H1 (cell line): ENCODE measurements at regions not wholly inside any gene's neighbourhood (a gene's known extent, or its start where the extent isn't known, plus 50 kb on each side); places are given as distances from the start of the nearest gene placed in this dataset.

Experiments used
- CTCF ChIA-PET: fragments of 300-600 bp; sonication (Branson Sonifier 250); formaldehyde crosslinking; loops from one replicate; lab custom pipeline; 2021; ENCODE audit not compliant: partially characterized antibody; lab: Charles Lee
- POLR2A ChIA-PET: fragments of 300-600 bp; sonication (Branson Sonifier 250); formaldehyde crosslinking; loops from one replicate; lab custom pipeline; 2021; ENCODE audit warnings: inconsistent platforms; ENCODE audit not compliant: partially characterized antibody; lab: Charles Lee
- DNase-seq, 2 experiments: peaks; one replicate each; pipeline versions ENCODE4 v3.0.0 to v3.0.0-alpha.2; 2010 to 2022; ENCODE audit warnings: low spot score in 2 of 2, low read depth in 1 of 2, mixed read lengths in 1 of 2
- FAIRE-seq: peaks from 2 replicates; lab custom pipeline; 2011; peaks lifted over from hg19 to GRCh38; lab: Jason Lieb, UNC
- H2AFZ ChIP-seq: 2 replicates; pipeline ENCODE4 v1.8.1; 2012; ENCODE audit warnings: low read length, inconsistent platforms
- H2AK5ac ChIP-seq: 2 replicates; pipeline ENCODE4 v1.6.1; 2013; ENCODE audit warnings: low read depth, low read length
- H2BK120ac ChIP-seq: replicated peaks from 2 replicates; pipeline ENCODE3; 2013; ENCODE audit warnings: low read depth, low read length, inconsistent platforms
- H2BK12ac ChIP-seq: 2 replicates; pipeline ENCODE4 v1.6.1; 2013; ENCODE audit warnings: low read depth, low read length
- H2BK15ac ChIP-seq: 2 replicates; pipeline ENCODE4 v1.6.1; 2013; ENCODE audit warnings: low read length
- H2BK20ac ChIP-seq: 2 replicates; pipeline ENCODE4 v1.6.1; 2013; ENCODE audit warnings: low read length
- H2BK5ac ChIP-seq: 2 replicates; pipeline ENCODE4 v1.6.1; 2013; ENCODE audit warnings: low read depth, low read length
- H3K14ac ChIP-seq: 2 replicates; pipeline ENCODE4 v1.6.1; 2013; ENCODE audit warnings: inconsistent platforms; ENCODE audit not compliant: insufficient read length
- H3K18ac ChIP-seq: 2 replicates; pipeline ENCODE4 v1.6.1; 2013; ENCODE audit warnings: low read length; ENCODE audit errors: extremely low read depth
- H3K23ac ChIP-seq: 2 replicates; pipeline ENCODE4 v1.6.1; 2013; ENCODE audit warnings: inconsistent platforms; ENCODE audit not compliant: insufficient read length
- H3K23me2 ChIP-seq: 2 replicates; pipeline ENCODE4 v1.6.1; 2013; ENCODE audit warnings: low read depth, low read length
- H3K27ac ChIP-seq: 2 replicates; pipeline ENCODE4 v1.6.1; 2011; ENCODE audit warnings: low read depth, low read length, inconsistent platforms
- H3K27me3 ChIP-seq, 4 experiments: replicated peaks in 1 of 4; 1 replicate in 1 of 4; 2 replicates in 3 of 4; pipeline versions ENCODE4 v1.6.1 to v1.8.1; 2011 to 2013; ENCODE audit warnings: low read length in 3 of 4, mild to moderate bottlenecking in 3 of 4, inconsistent platforms in 2 of 4, mixed read lengths in 2 of 4, moderate library complexity in 1 of 4; ENCODE audit not compliant: control insufficient read depth in 3 of 4, insufficient read depth in 3 of 4; ENCODE audit errors: extremely low read depth in 1 of 4
- H3K36me3 ChIP-seq, 4 experiments: 2 replicates each; pipeline versions ENCODE4 v1.6.1 to v1.8.1; 2011 to 2013; ENCODE audit warnings: mild to moderate bottlenecking in 4 of 4, low read length in 3 of 4, moderate library complexity in 2 of 4, control low read depth in 1 of 4, inconsistent platforms in 1 of 4; ENCODE audit not compliant: insufficient read depth in 4 of 4, control insufficient read depth in 2 of 4
- H3K4ac ChIP-seq: replicated peaks from 2 replicates; pipeline ENCODE3; 2013; ENCODE audit warnings: low read length, low read depth, mixed read lengths, inconsistent platforms; ENCODE audit not compliant: insufficient read length
- H3K4me1 ChIP-seq, 4 experiments: replicated peaks in 1 of 4; 1 replicate in 1 of 4; 2 replicates in 3 of 4; pipeline versions ENCODE4 v1.6.1 to v1.8.1; 2011 to 2013; ENCODE audit warnings: low read length in 3 of 4, inconsistent platforms in 2 of 4, mixed read lengths in 1 of 4; ENCODE audit not compliant: insufficient read depth in 4 of 4, control insufficient read depth in 3 of 4
- H3K4me2 ChIP-seq, 2 experiments: 2 replicates each; pipeline versions ENCODE4 v1.6.1 to v1.8.1; 2011 to 2013; ENCODE audit warnings: low read depth in 2 of 2, low read length in 2 of 2, control low read depth in 1 of 2, inconsistent platforms in 1 of 2, mild to moderate bottlenecking in 1 of 2; ENCODE audit not compliant: insufficient read depth in 1 of 2
- H3K4me3 ChIP-seq, 4 experiments: fragments of 200-600, 300-600 bp in 1 of 4; sonication (generic), shearing (Covaris generic), sonication (Bioruptor Twin) in 1 of 4; 2 replicates each; pipeline versions ENCODE4 v1.5.1 to v1.8.1; 2011 to 2016; ENCODE audit warnings: low read length in 4 of 4, low read depth in 3 of 4, control low read depth in 2 of 4, inconsistent platforms in 2 of 4, mild to moderate bottlenecking in 2 of 4, mixed read lengths in 1 of 4, moderate library complexity in 1 of 4; ENCODE audit not compliant: insufficient read depth in 2 of 4; ENCODE audit errors: extremely low read depth in 1 of 4
- H3K56ac ChIP-seq: replicated peaks from 2 replicates; pipeline ENCODE3; 2013; ENCODE audit warnings: low read depth, mild to moderate bottlenecking, mixed read lengths, low read length, inconsistent platforms; ENCODE audit not compliant: insufficient read length
- H3K79me1 ChIP-seq: 2 replicates; pipeline ENCODE4 v1.6.1; 2013; ENCODE audit warnings: low read depth, low read length, control low read depth
- H3K79me2 ChIP-seq, 2 experiments: 2 replicates each; pipeline versions ENCODE4 v1.6.1 to v1.8.1; 2012 to 2013; ENCODE audit warnings: low read length in 2 of 2, mild to moderate bottlenecking in 2 of 2, inconsistent platforms in 1 of 2; ENCODE audit not compliant: insufficient read depth in 2 of 2, control insufficient read depth in 1 of 2
- H3K9ac ChIP-seq, 4 experiments: replicated peaks in 1 of 4; 1 replicate in 1 of 4; 2 replicates in 3 of 4; pipeline versions ENCODE4 v1.6.1 to v1.8.1; 2011 to 2013; ENCODE audit warnings: low read depth in 3 of 4, low read length in 3 of 4, control low read depth in 2 of 4, mild to moderate bottlenecking in 2 of 4, moderate library complexity in 2 of 4, inconsistent platforms in 1 of 4; ENCODE audit errors: extremely low read depth in 1 of 4
- H3K9me3 ChIP-seq, 2 experiments: 2 replicates each; pipeline versions ENCODE4 v1.6.1 to v1.8.1; 2012 to 2013; ENCODE audit warnings: mild to moderate bottlenecking in 2 of 2, moderate library complexity in 2 of 2, control low read depth in 1 of 2, inconsistent platforms in 1 of 2, low read depth in 1 of 2, low read length in 1 of 2, mixed read lengths in 1 of 2; ENCODE audit not compliant: insufficient read depth in 2 of 2
- H4K20me1 ChIP-seq, 2 experiments: replicated peaks in 1 of 2; 2 replicates each; pipeline versions ENCODE3 to v1.8.1; 2011 to 2013; ENCODE audit warnings: inconsistent platforms in 2 of 2, low read length in 2 of 2, mild to moderate bottlenecking in 1 of 2; ENCODE audit not compliant: insufficient read depth in 2 of 2, control insufficient read depth in 1 of 2
- H4K5ac ChIP-seq: 2 replicates; pipeline ENCODE4 v1.6.1; 2013; ENCODE audit warnings: low read length, low read depth, mixed read lengths, inconsistent platforms; ENCODE audit not compliant: insufficient read length
- H4K8ac ChIP-seq: 2 replicates; pipeline ENCODE4 v1.8.0; 2013; ENCODE audit warnings: mild to moderate bottlenecking, moderate library complexity, low read length, inconsistent platforms; ENCODE audit not compliant: insufficient read depth; ENCODE audit errors: extremely low read depth
- H4K91ac ChIP-seq: replicated peaks from 2 replicates; pipeline ENCODE3; 2013; ENCODE audit warnings: low read length, mixed read lengths, inconsistent platforms; ENCODE audit not compliant: insufficient read length
- FOSL1 ChIP-seq: IDR thresholded peaks from 2 replicates; pipeline ENCODE4 v1.6.1; 2011; ENCODE audit warnings: mild to moderate bottlenecking, low read depth, low read length, moderate library complexity; ENCODE audit not compliant: insufficient read depth

GRCh38 chr4:115749404-115749803 is 636.0 kb upstream of the NDST4 start:
- no peak for FAIRE-seq
- Histone ChIP-seq H2BK5ac (no peak overlapping the region), H3K4me2 (no peak overlapping the region), H2AFZ (no peak overlapping the region), H3K36me3 (no peaks in the 10 kb centered on the region), H3K56ac (no peak overlapping the region), H3K9me3 (0 out of 4 replicates have a peak, but pooled peaks cover 2 to 5% of the 10 kb centered on the region in 2 experiments), H2AK5ac (no peak overlapping the region), H2BK120ac (no peak overlapping the region), H3K14ac (no peak overlapping the region), H3K4ac (no peak overlapping the region), H4K8ac (no peak overlapping the region)
- CTCF ChIA-PET: interaction anchor here (0.7 kb wide), 1 partner anchor 117 kb away, joined by 3 read pairs; no protein-coding TSS in a partner anchor
- POLR2A ChIA-PET: no interaction called here
- TF ChIP-seq FOSL1: no peak
- TF ChIP-seq, all 59 proteins: peak for 0
- no peaks in the 10 kb centered on the region for H4K20me1 ChIP-seq
- H3K79me2 ChIP-seq: no peaks in the 10 kb centered on the region
- H3K4me1 ChIP-seq: no peaks in the 10 kb centered on the region
- H2BK20ac ChIP-seq: no peak overlapping the region
- H4K5ac ChIP-seq: no peak overlapping the region
- H3K27ac ChIP-seq: no peak overlapping the region
- no peak overlapping the region for H2BK12ac ChIP-seq
- H3K4me3 ChIP-seq: no peak overlapping the region
- no peak overlapping the region for H2BK15ac ChIP-seq
- no peak overlapping the region for H3K18ac ChIP-seq
- H3K9ac ChIP-seq: no peak overlapping the region
- H4K91ac ChIP-seq: no peak overlapping the region
- H3K23ac ChIP-seq: no peak overlapping the region
- DNase-seq: no peak
- no peaks in the 10 kb centered on the region for H3K23me2 ChIP-seq
- H3K27me3 ChIP-seq: peaks cover 0 to 1% (median 0%) of the 10 kb centered on the region in 4 experiments; a peak in 1 of 7 replicates
- no peaks in the 10 kb centered on the region for H3K79me1 ChIP-seq
